ENCODE measurements at regions not wholly inside any gene's neighbourhood (a gene's known extent, or its start where the extent isn't known, plus 50 kb on each side); places are given as distances from the start of the nearest gene placed in this dataset.

GRCh38 chr17:56656701-56657327, 63.3 kb downstream of the NOG start:
- no peak overlapping the region for H4K8ac ChIP-seq (ENCODE audit: extremely low read depth, insufficient read depth, low read length)
- H2BK20ac ChIP-seq (ENCODE audit: low read length) = no peak overlapping the region
- no peak overlapping the region for H3K23ac ChIP-seq (ENCODE audit: insufficient read length)
- 84% methylated on average over 5 of the region's 5 CpGs; no CpG with 5 or more reads in 1 of the 2 experiments for WGBS, 2 experiments (ENCODE audit: extremely low coverage in 1 of 2, insufficient coverage in 1 of 2, insufficient read length in 1 of 2, insufficient replicate concordance in 2 of 2, low coverage in 1 of 2, low lambda C conversion rate in 2 of 2, missing lambda C conversion rate in 1 of 2)
- no peaks in the 10 kb centered on the region for H3K79me2 ChIP-seq (ENCODE audit: control insufficient read depth in 1 of 2, insufficient read depth in 2 of 2, low read length in 2 of 2)
- H4K5ac ChIP-seq (ENCODE audit: insufficient read length, low read depth, low read length) = no peak overlapping the region
- no peak overlapping the region for H3K27ac ChIP-seq (ENCODE audit: low read depth, low read length)
- POLR2A ChIA-PET (ENCODE audit: partially characterized antibody) = interaction anchor here (1.0 to 1.1 kb wide), 2 partner anchors 17 to 61 kb away, joined by 3 read pairs; no protein-coding TSS in a partner anchor
- H3K4ac ChIP-seq (replicated peaks; ENCODE audit: insufficient read length, low read depth, low read length) = no peak overlapping the region
- no peak overlapping the region for H2AK5ac ChIP-seq (ENCODE audit: low read depth, low read length)
- no peak overlapping the region for H3K4me3 ChIP-seq (ENCODE audit: extremely low read depth in 1 of 4, insufficient read depth in 2 of 4, low read depth in 3 of 4, low read length in 4 of 4)
- H4K91ac ChIP-seq (replicated peaks; ENCODE audit: insufficient read length, low read length) = no peak overlapping the region
- 0 out of 7 replicates have a peak, but pooled peaks cover 0 to 2% (median 0%) of the 10 kb centered on the region in 4 experiments for H3K4me1 ChIP-seq (replicated peaks in 1 of 4; ENCODE audit: control insufficient read depth in 3 of 4, insufficient read depth in 4 of 4, low read length in 3 of 4)
- H3K36me3 ChIP-seq (ENCODE audit: control insufficient read depth in 2 of 4, insufficient read depth in 4 of 4, low read length in 3 of 4) = no peaks in the 10 kb centered on the region
- H2BK12ac ChIP-seq (ENCODE audit: low read depth, low read length) = no peak overlapping the region
- H3K27me3 ChIP-seq (replicated peaks in 1 of 4; ENCODE audit: control insufficient read depth in 3 of 4, extremely low read depth in 1 of 4, insufficient read depth in 3 of 4, low read length in 3 of 4) = peaks cover 0 to 2% (median 0%) of the 10 kb centered on the region in 4 experiments; a peak in 1 of 7 replicates
- DNase-seq (ENCODE audit: low read depth in 1 of 2, low spot score in 2 of 2) (no peak), FAIRE-seq (no peak)
- no peaks in the 10 kb centered on the region; a peak in 1 of 4 replicates for H3K9me3 ChIP-seq (ENCODE audit: insufficient read depth in 2 of 2, low read depth in 1 of 2, low read length in 1 of 2)
- H2BK5ac ChIP-seq (ENCODE audit: low read depth, low read length) = no peak overlapping the region
- no peak overlapping the region for H2BK120ac ChIP-seq (replicated peaks; ENCODE audit: low read depth, low read length)
- CTCF ChIA-PET (ENCODE audit: partially characterized antibody) = interaction anchor here (0.5 to 1.8 kb wide), 6 partner anchors 17 to 410 kb away, joined by 3 to 6 read pairs (median 3); no protein-coding TSS in a partner anchor
- no peak overlapping the region for H3K56ac ChIP-seq (replicated peaks; ENCODE audit: insufficient read length, low read depth, low read length)
- H4K20me1 ChIP-seq (replicated peaks in 1 of 2; ENCODE audit: control insufficient read depth in 1 of 2, insufficient read depth in 2 of 2, low read length in 2 of 2) = no peaks in the 10 kb centered on the region
- H3K9ac ChIP-seq (replicated peaks in 1 of 4; ENCODE audit: extremely low read depth in 1 of 4, low read depth in 3 of 4, low read length in 3 of 4) = no peak overlapping the region
- H2BK15ac ChIP-seq (ENCODE audit: low read length) = no peak overlapping the region
- H3K23me2 ChIP-seq (ENCODE audit: low read depth, low read length) = no peaks in the 10 kb centered on the region
- H3K14ac ChIP-seq (ENCODE audit: insufficient read length) = no peak overlapping the region
- no peaks in the 10 kb centered on the region for H3K79me1 ChIP-seq (ENCODE audit: low read depth, low read length)
- TF ChIP-seq USF2 (IDR thresholded peaks at IDR 0.05; ENCODE audit: low read length) = no peak
- no peak overlapping the region for H2AFZ ChIP-seq (ENCODE audit: low read length)
- no peak overlapping the region for H3K18ac ChIP-seq (ENCODE audit: extremely low read depth, low read length)
- no peak overlapping the region for H3K4me2 ChIP-seq (ENCODE audit: insufficient read depth in 1 of 2, low read depth in 2 of 2, low read length in 2 of 2)
